ENCODE measurements at regions not wholly inside any gene's neighbourhood (a gene's known extent, or its start where the extent isn't known, plus 50 kb on each side); places are given as distances from the start of the nearest gene placed in this dataset.
A peak's percentile ranks its signal among the peaks of the same experiment; 100 is the strongest.

DNA sequence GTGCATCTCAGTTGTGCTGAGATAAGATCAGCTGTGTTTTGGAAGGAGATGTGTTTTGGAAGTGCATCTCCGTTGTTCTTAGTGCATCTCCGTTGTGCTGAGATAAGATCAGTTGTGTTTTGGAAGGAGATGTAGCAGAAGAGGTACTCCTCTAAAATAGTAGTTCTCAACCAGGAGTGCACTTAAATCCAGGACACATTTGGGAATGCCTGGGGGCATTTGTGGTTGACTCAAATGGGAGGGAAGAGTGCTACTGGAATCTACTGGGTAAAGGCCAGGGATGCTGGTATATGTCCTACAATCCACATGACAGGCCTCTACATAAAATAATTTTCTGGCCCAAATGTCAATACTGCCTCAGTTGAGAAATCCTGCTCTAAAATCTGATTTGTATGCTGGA, 70.8 kb upstream of the CHRDL1 start:
- H3K4me3 ChIP-seq (ENCODE audit: low read depth, low read length), result no peak overlapping the region
- DNase-seq (ENCODE audit: low read depth), result no peak
- TF ChIP-seq, protein P1, sequence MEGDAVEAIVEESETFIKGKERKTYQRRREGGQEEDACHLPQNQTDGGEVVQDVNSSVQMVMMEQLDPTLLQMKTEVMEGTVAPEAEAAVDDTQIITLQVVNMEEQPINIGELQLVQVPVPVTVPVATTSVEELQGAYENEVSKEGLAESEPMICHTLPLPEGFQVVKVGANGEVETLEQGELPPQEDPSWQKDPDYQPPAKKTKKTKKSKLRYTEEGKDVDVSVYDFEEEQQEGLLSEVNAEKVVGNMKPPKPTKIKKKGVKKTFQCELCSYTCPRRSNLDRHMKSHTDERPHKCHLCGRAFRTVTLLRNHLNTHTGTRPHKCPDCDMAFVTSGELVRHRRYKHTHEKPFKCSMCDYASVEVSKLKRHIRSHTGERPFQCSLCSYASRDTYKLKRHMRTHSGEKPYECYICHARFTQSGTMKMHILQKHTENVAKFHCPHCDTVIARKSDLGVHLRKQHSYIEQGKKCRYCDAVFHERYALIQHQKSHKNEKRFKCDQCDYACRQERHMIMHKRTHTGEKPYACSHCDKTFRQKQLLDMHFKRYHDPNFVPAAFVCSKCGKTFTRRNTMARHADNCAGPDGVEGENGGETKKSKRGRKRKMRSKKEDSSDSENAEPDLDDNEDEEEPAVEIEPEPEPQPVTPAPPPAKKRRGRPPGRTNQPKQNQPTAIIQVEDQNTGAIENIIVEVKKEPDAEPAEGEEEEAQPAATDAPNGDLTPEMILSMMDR (IDR thresholded peaks at IDR 0.05; ENCODE audit: control insufficient read depth, extremely low read depth, insufficient read depth), result no peak

DNA sequence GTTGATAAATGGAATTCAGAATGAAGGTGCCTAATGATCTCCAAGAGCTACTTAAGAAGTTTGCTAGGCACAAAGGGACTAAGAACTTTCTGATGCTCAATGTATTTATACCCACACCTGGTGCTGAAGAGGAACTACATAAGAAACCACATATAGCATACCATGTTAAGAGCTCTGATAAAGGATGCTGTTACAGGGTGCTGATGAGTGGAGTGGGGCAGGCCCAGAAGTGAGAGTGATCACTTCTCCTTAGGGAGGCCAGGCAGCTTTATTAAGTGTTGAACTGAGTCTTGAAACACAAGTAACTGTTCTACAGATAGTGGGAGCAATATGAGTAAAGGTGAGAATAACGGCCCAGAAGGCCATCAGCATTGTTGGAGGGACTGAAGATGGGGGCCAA, 68.3 kb upstream of the CHRDL1 start:
- TF ChIP-seq, protein P1 (IDR thresholded peaks at IDR 0.05; ENCODE audit: control insufficient read depth, extremely low read depth, insufficient read depth), result no peak
- DNase-seq (ENCODE audit: low read depth), result no peak
- no peak overlapping the region for H3K4me3 ChIP-seq (ENCODE audit: low read depth, low read length)

DNA sequence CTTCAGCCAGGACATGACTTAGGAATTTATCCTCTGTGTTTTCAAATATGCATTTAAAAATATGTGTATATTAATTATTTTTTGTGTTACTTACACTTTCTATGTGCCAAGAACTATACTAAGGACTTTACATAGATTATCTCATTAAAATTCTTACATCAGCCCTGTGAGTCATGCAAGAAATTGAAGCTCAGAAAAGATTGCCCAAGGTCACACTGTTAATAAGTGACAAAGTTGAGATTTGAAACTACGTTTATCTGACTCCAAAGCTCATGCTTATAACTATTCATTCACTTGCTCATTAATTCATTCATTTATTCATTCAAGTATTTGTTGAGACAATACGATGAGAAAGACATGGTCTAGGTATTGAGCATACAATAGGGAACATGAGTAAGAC, 62.9 kb upstream of the CHRDL1 start:
- DNase-seq (ENCODE audit: low read depth), result no peak
- TF ChIP-seq, protein P1 (IDR thresholded peaks at IDR 0.05; ENCODE audit: control insufficient read depth, extremely low read depth, insufficient read depth), result no peak
- no peak overlapping the region for H3K4me3 ChIP-seq (ENCODE audit: low read depth, low read length)

DNA sequence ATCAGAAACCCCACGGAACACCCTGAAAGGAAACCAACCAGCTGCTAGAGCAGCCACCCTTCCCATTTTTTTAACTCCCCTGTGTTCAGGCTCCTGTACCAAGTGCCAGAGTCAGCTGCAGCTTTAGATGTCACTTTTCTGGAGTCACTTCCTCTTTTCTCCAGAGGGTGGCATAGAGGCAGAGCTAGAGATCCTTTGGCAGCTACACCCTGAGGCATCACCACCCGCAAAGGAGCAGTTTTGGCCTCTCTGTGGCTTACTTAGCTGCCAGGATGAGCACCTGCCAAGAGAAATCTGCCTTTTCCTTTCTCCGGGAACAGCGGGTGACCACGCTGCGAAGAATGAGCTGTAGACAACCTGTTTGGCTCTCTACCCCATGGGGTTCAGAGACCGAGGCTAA, 58.0 kb upstream of the CHRDL1 start:
- H3K4me3 ChIP-seq (ENCODE audit: low read depth, low read length), result no peak overlapping the region
- peak; percentile 17 for DNase-seq (ENCODE audit: low read depth)
- TF ChIP-seq, protein P1 (IDR thresholded peaks at IDR 0.05; ENCODE audit: control insufficient read depth, extremely low read depth, insufficient read depth), result peak; percentile 52

DNA sequence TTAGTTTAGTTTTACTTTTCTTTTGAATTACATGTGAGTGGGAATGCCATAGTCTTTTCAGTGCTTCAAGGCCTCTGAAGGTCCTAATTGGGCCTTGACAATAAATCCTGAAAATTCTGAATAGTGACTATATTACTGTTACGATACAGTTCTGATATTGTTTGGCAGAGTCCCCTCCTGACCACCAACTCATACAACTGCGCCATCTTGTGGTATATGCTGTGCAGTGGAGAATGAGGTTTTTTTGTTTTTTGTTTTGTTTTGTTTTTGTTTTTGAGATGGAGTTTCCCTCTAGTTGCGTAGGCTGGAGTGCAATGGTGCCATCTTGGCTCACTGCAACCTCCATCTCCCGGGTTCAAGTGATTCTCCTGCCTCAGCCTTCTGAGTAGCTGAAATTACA, 56.6 kb upstream of the CHRDL1 start:
- TF ChIP-seq, protein P1 (IDR thresholded peaks at IDR 0.05; ENCODE audit: control insufficient read depth, extremely low read depth, insufficient read depth), result peak; percentile 55
- no peak overlapping the region for H3K4me3 ChIP-seq (ENCODE audit: low read depth, low read length)
- no peak for DNase-seq (ENCODE audit: low read depth)

DNA sequence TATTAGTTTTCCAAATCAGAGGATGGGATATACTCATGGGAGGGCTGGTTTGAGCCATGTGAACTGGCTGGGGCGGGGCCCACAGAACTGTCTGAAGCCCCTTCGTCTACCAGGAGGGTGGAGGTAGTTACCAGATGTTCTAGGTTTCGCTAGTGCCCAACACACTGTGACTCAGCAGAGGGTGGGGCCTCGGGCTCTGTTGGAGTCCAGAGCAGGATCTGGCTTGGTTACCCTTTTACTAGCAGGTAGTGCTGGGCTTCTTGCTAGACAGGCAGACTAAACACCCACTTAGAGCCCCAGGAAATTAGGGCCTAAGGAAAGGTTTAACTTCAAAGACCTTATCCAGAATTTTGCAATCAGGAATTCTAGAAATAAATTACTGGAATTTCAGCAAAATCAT, 56.2 kb upstream of the CHRDL1 start:
- no peak overlapping the region for H3K4me3 ChIP-seq (ENCODE audit: low read depth, low read length)
- DNase-seq (ENCODE audit: low read depth), result no peak
- TF ChIP-seq, protein P1 (IDR thresholded peaks at IDR 0.05; ENCODE audit: control insufficient read depth, extremely low read depth, insufficient read depth), result no peak

DNA sequence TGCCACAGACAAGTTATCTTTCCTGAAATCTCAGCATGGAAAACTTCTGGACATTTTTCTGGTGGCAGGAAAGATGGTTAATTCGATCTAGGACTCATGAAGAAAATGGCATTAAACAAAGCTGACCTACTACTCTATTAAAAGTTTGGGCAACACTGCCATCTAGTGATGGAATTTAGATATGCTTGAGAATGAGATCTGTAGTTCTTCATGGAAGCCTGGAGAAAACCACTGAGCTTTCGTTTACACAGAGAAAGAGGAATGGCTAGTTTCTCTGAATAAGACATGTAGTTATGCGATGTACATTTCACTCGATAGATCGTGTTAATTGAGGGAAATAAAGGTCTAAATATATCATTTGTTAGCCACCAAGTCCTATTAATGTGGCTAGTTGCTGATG, 51.7 kb upstream of the CHRDL1 start:
- TF ChIP-seq, protein P1 (IDR thresholded peaks at IDR 0.05; ENCODE audit: control insufficient read depth, extremely low read depth, insufficient read depth), result peak; percentile 31; the same call in 1 of the 2 replicates
- H3K4me3 ChIP-seq (ENCODE audit: low read depth, low read length), result no peak overlapping the region
- DNase-seq (ENCODE audit: low read depth), result peak; percentile 26

All from LNCaP clone FGC (cell line).